ENCODE measurements at regions not wholly inside any gene's neighbourhood (a gene's known extent, or its start where the extent isn't known, plus 50 kb on each side); places are given as distances from the start of the nearest gene placed in this dataset.

GRCh38 chr9:93830606-93831005 lies 124.5 kb downstream of the BARX1 start (continued):
- TF ChIP-seq CTCF (IDR thresholded peaks at IDR 0.05 in 2 of 3, conservative IDR thresholded peaks at IDR 0.05 in 1 of 3; ENCODE audit: control insufficient read depth in 2 of 3, extremely low read depth in 1 of 3, insufficient read depth in 1 of 3, low read depth in 3 of 3, low read length in 3 of 3): no peak
- TF ChIP-seq JUNB (IDR thresholded peaks at IDR 0.05): no peak
- TF ChIP-seq KLF5 (IDR thresholded peaks at IDR 0.05; ENCODE audit: partially characterized antibody): no peak
- no peak for TF ChIP-seq PML (IDR thresholded peaks at IDR 0.05; ENCODE audit: low read length)
- TF ChIP-seq STAT3 (IDR thresholded peaks at IDR 0.05; ENCODE audit: low read depth, low read length): no peak
- no peak for TF ChIP-seq YBX1 (IDR thresholded peaks at IDR 0.05)

- Histone ChIP-seq H3K4me2 (ENCODE audit: control insufficient read depth, insufficient read depth) (no peak overlapping the region), H3K27me3 (replicated peaks in 1 of 2; ENCODE audit: control insufficient read depth in 2 of 2, insufficient read depth in 2 of 2, low read length in 1 of 2) (peaks cover 0 to 1% of the 10 kb centered on the region in 2 experiments; a peak in 2 of 4 replicates), H3K4me1 (ENCODE audit: control insufficient read depth, insufficient read depth, low read length) (no peaks in the 10 kb centered on the region), H3K9me3 (replicated peaks; ENCODE audit: control insufficient read depth, insufficient read depth, low read length) (no peaks in the 10 kb centered on the region), H4K20me1 (ENCODE audit: control insufficient read depth, insufficient read depth) (no peaks in the 10 kb centered on the region), H3K79me2 (ENCODE audit: control insufficient read depth, insufficient read depth, low read length) (no peaks in the 10 kb centered on the region), H3K27ac (ENCODE audit: control insufficient read depth, insufficient read depth) (no peak overlapping the region), H3K9ac (ENCODE audit: control insufficient read depth, insufficient read depth, low read length) (no peak overlapping the region), H3K4me3 (no peak overlapping the region), H2AFZ (ENCODE audit: control insufficient read depth, low read depth, low read length) (no peak overlapping the region), H3K36me3 (ENCODE audit: control insufficient read depth in 2 of 2, insufficient read depth in 2 of 2, low read length in 1 of 2) (no peaks in the 10 kb centered on the region)
- intact Hi-C loops (cut with micrococcal nuclease; ENCODE audit: unreplicated experiment) (no loop called here), in situ Hi-C loops (cut with MboI) (no loop called here)
- ChIA-PET CTCF (no interaction called here), POLR2A (no interaction called here), RAD21 (ENCODE audit: unreplicated experiment) (no interaction called here), SMC1A (ENCODE audit: uncharacterized antibody, unreplicated experiment) (no interaction called here)
- DNase-seq (ENCODE audit: low read depth, low spot score) (no peak), ATAC-seq (no peak), FAIRE-seq (no peak)
- BruUV-seq (replicated peaks): no TSS peak
- TF ChIP-seq POLR2A (IDR thresholded peaks at IDR 0.05; ENCODE audit: low read depth, low read length) (no peak), PRDM15 (CRISPR knock-in tag; IDR thresholded peaks at IDR 0.05) (no peak)
- WGBS (ENCODE audit: insufficient coverage, insufficient replicate concordance, low lambda C conversion rate, missing lambda C conversion rate): 38% methylated on average over 7 of the region's 8 CpGs
Measured at GRCh38 chr9:93830012-93830596, 125.1 kb downstream of the BARX1 start.
